GM12874 (cell line): ENCODE measurements at regions not wholly inside any gene's neighbourhood (a gene's known extent, or its start where the extent isn't known, plus 50 kb on each side); places are given as distances from the start of the nearest gene placed in this dataset.

ENCODE experiments used
- TF ChIP-seq, protein P1 (sequence below): IDR thresholded peaks from 2 replicates; pipeline ENCODE4 v1.5.1; 2011; ENCODE audit warnings: low read depth, mild to moderate bottlenecking, control low read depth, low read length, moderate library complexity; ENCODE audit not compliant: insufficient read depth

- TF ChIP-seq, protein P1, sequence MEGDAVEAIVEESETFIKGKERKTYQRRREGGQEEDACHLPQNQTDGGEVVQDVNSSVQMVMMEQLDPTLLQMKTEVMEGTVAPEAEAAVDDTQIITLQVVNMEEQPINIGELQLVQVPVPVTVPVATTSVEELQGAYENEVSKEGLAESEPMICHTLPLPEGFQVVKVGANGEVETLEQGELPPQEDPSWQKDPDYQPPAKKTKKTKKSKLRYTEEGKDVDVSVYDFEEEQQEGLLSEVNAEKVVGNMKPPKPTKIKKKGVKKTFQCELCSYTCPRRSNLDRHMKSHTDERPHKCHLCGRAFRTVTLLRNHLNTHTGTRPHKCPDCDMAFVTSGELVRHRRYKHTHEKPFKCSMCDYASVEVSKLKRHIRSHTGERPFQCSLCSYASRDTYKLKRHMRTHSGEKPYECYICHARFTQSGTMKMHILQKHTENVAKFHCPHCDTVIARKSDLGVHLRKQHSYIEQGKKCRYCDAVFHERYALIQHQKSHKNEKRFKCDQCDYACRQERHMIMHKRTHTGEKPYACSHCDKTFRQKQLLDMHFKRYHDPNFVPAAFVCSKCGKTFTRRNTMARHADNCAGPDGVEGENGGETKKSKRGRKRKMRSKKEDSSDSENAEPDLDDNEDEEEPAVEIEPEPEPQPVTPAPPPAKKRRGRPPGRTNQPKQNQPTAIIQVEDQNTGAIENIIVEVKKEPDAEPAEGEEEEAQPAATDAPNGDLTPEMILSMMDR, result no peak
These were observed 568.0 kb downstream of the ZWINT start for GRCh38 chr10:55793024-55793423.

DNA sequence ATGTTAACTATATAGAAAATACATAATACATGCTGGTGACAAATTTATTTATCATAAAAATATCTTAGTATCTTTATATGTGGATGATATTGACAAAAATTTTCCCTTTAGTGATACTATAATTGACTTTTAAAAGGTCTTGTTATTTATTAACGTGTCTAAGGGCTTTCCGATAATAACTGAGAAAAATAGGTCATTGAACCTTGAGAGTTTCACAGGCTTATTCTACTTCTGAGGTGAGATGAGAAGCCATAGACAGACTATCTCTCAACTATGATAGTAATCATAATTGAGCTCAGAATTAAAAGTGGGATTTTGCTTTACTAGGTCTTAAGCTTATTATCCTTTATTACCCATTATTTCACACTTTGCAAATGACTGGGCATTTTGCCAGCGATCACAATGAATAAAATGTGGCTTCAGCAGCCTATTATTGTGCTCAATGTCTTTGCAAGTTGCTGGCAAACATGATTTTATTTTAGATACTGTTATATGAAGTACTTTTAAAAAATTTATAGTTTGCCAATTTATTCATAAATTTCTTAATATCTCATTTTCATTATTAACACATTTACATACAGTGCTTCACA, 574.5 kb downstream of the ZWINT start:
- TF ChIP-seq, protein P1, result no peak

GRCh38 chr10:55782181-55782580, 578.9 kb downstream of the ZWINT start:
- TF ChIP-seq, protein P1, result no peak

- TF ChIP-seq, protein P1, result no peak
These were observed 594.8 kb downstream of the ZWINT start for GRCh38 chr10:55766212-55766611.

- TF ChIP-seq, protein P1, result no peak
These were observed 610.6 kb downstream of the ZWINT start for GRCh38 chr10:55750458-55750857.

GRCh38 chr10:55747244-55747643, 613.8 kb downstream of the ZWINT start:
- TF ChIP-seq, protein P1, result no peak

- TF ChIP-seq, protein P1, result no peak
These were observed 615.1 kb downstream of the ZWINT start for GRCh38 chr10:55746002-55746401.
